Activated CD8-positive, alpha-beta T cell treated with anti-CD3 and anti-CD28 coated beads for 36 hours (primary cell): ENCODE measurements at regions not wholly inside any gene's neighbourhood (a gene's known extent, or its start where the extent isn't known, plus 50 kb on each side); places are given as distances from the start of the nearest gene placed in this dataset.

Source experiments
- ATAC-seq: fragments of 200-7000 bp; cut with Tn5 transposase; one replicate; pipeline ENCODE4 v1.10.0; 2021; ENCODE audit warnings: mild to moderate bottlenecking, moderate library complexity
- CTCF ChIA-PET: fragments of 350-600 bp; sonication (Branson Sonifier 250); formaldehyde crosslinking; loops from one replicate; lab custom pipeline; 2021; ENCODE audit warnings: antibody characterized with exemption; lab: Charles Lee
- POLR2A ChIA-PET: fragments of 350-600 bp; sonication (Branson Sonifier 250); formaldehyde crosslinking; loops from one replicate; lab custom pipeline; 2021; ENCODE audit warnings: antibody characterized with exemption; lab: Charles Lee
- DNase-seq: peaks from one replicate; pipeline ENCODE4 v3.0.0-alpha.2; 2020
- H3K27ac Mint-ChIP-seq: one replicate; pipeline ENCODE4 v1.8.0; 2021; ENCODE audit warnings: mild to moderate bottlenecking, mixed read lengths
- H3K27me3 Mint-ChIP-seq: one replicate; pipeline ENCODE4 v1.8.0; 2021; ENCODE audit warnings: mixed read lengths
- H3K36me3 Mint-ChIP-seq: one replicate; pipeline ENCODE4 v1.8.0; 2021; ENCODE audit warnings: low read depth, mixed read lengths
- H3K4me1 Mint-ChIP-seq: one replicate; pipeline ENCODE4 v1.8.0; 2021; ENCODE audit warnings: low read depth, mixed read lengths
- H3K4me3 Mint-ChIP-seq: one replicate; pipeline ENCODE4 v1.8.0; 2021; ENCODE audit warnings: mild to moderate bottlenecking, moderate library complexity, mixed read lengths
- H3K9me3 Mint-ChIP-seq: one replicate; pipeline ENCODE4 v1.8.0; 2021; ENCODE audit warnings: mixed read lengths
- intact Hi-C: fragments of 100-400 bp; cut with micrococcal nuclease; formaldehyde crosslinking; loops from one replicate; pipeline ENCODE4 v1.10.0; 2022
- TF ChIP-seq, protein P1 (sequence below): fragments of 200-600 bp; IDR thresholded peaks from one replicate; pipeline ENCODE4 v1.8.0; 2022; ENCODE audit warnings: antibody characterized with exemption, mild to moderate bottlenecking

DNA sequence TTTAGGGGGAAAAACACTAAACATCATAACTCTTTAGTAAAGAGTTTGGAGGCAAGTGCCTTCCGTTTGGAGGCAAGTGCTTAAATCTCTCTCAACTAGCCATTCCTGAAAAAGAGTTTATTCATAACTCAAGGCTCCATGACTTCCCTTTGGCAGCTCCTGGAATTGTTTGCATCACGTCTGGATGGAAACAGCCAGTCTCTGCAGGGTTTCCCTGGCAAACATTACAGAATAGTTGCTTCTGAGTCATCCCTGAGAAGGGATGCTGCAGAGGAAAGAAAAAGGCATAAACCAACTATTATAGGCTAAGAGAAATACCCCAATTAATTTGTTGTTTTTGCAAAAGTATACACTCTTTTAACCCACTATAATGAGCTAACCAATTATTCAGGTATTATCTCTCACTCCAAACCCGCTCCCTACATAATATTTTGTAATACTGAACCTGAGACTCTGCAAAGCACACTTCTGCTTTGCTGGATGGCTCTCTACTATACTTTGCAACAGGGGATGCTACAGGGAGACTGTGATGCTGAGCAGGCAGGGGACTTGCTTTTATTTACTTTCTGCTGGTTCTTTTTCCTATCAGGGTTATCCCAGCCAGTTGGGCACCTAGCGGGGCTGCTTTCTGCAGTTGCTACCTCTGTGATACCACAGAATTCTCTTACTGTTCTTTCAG lies 497.7 kb downstream of the FUT8 start:
- H3K9me3 Mint-ChIP-seq: peaks cover 2% of the 10 kb centered on the region
- peaks cover 22% of the 10 kb centered on the region for H3K4me1 Mint-ChIP-seq
- DNase-seq: no peak
- CTCF ChIA-PET: no interaction called here
- no peak for ATAC-seq
- H3K27ac Mint-ChIP-seq: no peak overlapping the region
- no peaks in the 10 kb centered on the region for H3K36me3 Mint-ChIP-seq
- POLR2A ChIA-PET: interaction anchor here (0.6 kb wide), 1 partner anchor 77 kb away, joined by 4 read pairs; no protein-coding TSS in a partner anchor
- no peaks in the 10 kb centered on the region for H3K27me3 Mint-ChIP-seq
- H3K4me3 Mint-ChIP-seq: no peak overlapping the region
- intact Hi-C loops: no loop called here
- TF ChIP-seq, protein P1, sequence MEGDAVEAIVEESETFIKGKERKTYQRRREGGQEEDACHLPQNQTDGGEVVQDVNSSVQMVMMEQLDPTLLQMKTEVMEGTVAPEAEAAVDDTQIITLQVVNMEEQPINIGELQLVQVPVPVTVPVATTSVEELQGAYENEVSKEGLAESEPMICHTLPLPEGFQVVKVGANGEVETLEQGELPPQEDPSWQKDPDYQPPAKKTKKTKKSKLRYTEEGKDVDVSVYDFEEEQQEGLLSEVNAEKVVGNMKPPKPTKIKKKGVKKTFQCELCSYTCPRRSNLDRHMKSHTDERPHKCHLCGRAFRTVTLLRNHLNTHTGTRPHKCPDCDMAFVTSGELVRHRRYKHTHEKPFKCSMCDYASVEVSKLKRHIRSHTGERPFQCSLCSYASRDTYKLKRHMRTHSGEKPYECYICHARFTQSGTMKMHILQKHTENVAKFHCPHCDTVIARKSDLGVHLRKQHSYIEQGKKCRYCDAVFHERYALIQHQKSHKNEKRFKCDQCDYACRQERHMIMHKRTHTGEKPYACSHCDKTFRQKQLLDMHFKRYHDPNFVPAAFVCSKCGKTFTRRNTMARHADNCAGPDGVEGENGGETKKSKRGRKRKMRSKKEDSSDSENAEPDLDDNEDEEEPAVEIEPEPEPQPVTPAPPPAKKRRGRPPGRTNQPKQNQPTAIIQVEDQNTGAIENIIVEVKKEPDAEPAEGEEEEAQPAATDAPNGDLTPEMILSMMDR: no peak

DNA sequence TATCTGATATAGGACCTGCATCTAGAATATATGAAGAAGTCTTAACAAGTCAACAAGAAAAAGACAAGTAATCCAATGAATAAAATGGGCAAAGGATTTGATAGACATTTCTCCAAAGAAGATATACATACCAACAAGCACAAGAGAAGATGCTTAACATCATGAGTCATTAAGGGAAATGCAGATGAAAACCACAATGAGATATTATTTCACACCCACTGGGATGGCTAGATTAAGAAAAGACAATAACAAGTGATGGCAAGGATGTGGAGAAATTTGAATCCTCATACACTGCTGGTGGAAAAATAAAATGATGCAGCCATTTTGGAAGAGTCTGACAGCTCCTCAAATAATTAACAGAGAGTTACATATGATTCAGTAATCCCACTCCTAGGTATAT lies 502.6 kb downstream of the FUT8 start:
- Mint-ChIP-seq H3K4me1 (peaks cover 19% of the 10 kb centered on the region), H3K27ac (no peak overlapping the region), H3K36me3 (no peaks in the 10 kb centered on the region), H3K27me3 (no peaks in the 10 kb centered on the region), H3K9me3 (peaks cover 4% of the 10 kb centered on the region), H3K4me3 (no peak overlapping the region)
- intact Hi-C loops: no loop called here
- CTCF ChIA-PET: interaction anchor here (0.7 to 2.0 kb wide), 2 partner anchors 12 to 91 kb away, joined by 5 read pairs; no protein-coding TSS in a partner anchor
- peak; percentile 77 for ATAC-seq
- no peak for DNase-seq
- TF ChIP-seq, protein P1: no peak
- POLR2A ChIA-PET: no interaction called here

DNA sequence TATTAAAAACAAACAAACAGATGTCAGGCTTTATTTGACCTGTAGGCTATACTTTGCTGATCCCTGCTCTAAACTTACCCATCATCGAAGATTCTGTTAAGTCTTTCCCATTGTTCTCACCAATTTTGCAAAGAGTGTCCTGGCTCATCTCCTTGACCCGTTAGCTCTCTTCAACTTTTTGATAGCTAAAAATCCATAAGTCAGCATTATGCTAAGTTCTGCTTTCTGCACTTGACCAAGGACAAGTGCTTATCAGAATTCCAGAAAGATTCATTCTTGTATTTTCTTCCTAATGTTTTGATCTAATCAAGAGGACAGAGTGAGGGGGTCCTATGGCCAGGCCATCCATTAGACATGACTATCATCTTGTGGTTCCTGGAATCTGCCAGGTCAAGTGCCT lies 503.5 kb downstream of the FUT8 start:
- ATAC-seq (no peak), DNase-seq (no peak)
- no peak overlapping the region for H3K4me3 Mint-ChIP-seq
- H3K4me1 Mint-ChIP-seq: peaks cover 16% of the 10 kb centered on the region
- TF ChIP-seq, protein P1: no peak
- intact Hi-C loops: no loop called here
- no peak overlapping the region for H3K27ac Mint-ChIP-seq
- peaks cover 4% of the 10 kb centered on the region for H3K9me3 Mint-ChIP-seq
- no peaks in the 10 kb centered on the region for H3K27me3 Mint-ChIP-seq
- ChIA-PET POLR2A (no interaction called here), CTCF (no interaction called here)
- no peaks in the 10 kb centered on the region for H3K36me3 Mint-ChIP-seq

DNA sequence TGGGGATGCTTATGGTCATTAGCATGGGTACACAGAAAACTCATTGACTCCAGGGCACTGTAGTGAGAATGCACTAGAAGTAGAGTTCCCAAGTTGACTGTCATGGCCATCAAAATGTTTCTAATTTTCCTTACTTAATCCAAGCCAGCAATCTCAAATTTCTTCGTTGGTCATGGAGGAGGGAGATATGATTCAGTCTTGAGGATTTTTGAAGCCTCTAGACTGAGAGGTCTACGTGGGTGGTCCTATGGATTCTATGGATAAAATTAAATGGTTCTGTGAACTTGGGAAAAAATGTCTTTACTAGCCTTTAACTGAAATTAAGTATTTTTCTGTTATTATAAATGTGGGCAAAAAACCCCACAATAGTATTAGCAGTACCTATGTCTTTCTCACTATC lies 508.5 kb downstream of the FUT8 start:
- ChIA-PET POLR2A (no interaction called here), CTCF (interaction anchor here (8.3 kb wide), 1 partner anchor 39 kb away, joined by 43 read pairs; no protein-coding TSS in a partner anchor)
- intact Hi-C loops: no loop called here
- ATAC-seq (no peak), DNase-seq (no peak)
- Mint-ChIP-seq H3K36me3 (no peaks in the 10 kb centered on the region), H3K4me1 (peaks cover 13% of the 10 kb centered on the region), H3K4me3 (no peak overlapping the region), H3K27me3 (no peaks in the 10 kb centered on the region), H3K27ac (no peak overlapping the region), H3K9me3 (peaks cover 1% of the 10 kb centered on the region)
- TF ChIP-seq, protein P1: no peak

DNA sequence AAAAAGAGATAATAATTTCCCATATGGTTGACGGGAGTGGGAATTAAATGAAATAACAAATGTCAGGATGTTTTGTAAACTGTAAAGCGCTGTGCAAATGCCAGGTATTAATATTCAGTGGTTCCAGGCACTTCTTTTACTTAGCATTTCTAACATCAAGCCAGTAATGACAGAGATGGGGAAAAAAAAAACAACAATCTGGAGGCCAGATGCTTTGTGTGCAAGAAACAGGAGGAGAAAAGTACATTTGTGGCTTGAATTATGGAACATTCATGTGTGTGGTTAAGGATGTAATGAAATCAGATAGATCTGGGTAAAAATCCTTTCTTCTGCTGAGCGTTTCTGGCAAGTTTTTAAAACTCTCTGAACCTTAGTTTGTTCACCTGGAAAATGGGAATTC lies 509.6 kb downstream of the FUT8 start:
- TF ChIP-seq, protein P1: no peak
- DNase-seq (no peak), ATAC-seq (no peak)
- Mint-ChIP-seq H3K4me1 (peaks cover 23% of the 10 kb centered on the region), H3K27me3 (no peaks in the 10 kb centered on the region), H3K4me3 (no peak overlapping the region), H3K36me3 (no peaks in the 10 kb centered on the region), H3K27ac (no peak overlapping the region), H3K9me3 (peaks cover 3% of the 10 kb centered on the region)
- CTCF ChIA-PET: interaction anchor here (8.3 kb wide), 1 partner anchor 38 kb away, joined by 43 read pairs; no protein-coding TSS in a partner anchor
- intact Hi-C loops: no loop called here
- POLR2A ChIA-PET: interaction anchor here (0.8 to 1.0 kb wide), 2 partner anchors 28 to 44 kb away, joined by 3 read pairs; no protein-coding TSS in a partner anchor
